Brain pericyte (primary cell): ENCODE measurements at regions not wholly inside any gene's neighbourhood (a gene's known extent, or its start where the extent isn't known, plus 50 kb on each side); places are given as distances from the start of the nearest gene placed in this dataset.
A peak's percentile ranks its signal among the peaks of the same experiment; 100 is the strongest.
"Not testable (repeated sequence)": the region's sequence is repeated elsewhere in the genome, so short reads cannot be mapped to it uniquely, and the experiment has no call there.

Source experiments
- DNase-seq: peaks from one replicate; pipeline ENCODE4 v3.0.0-alpha.2; 2012; ENCODE audit warnings: low read depth, low spot score

DNA sequence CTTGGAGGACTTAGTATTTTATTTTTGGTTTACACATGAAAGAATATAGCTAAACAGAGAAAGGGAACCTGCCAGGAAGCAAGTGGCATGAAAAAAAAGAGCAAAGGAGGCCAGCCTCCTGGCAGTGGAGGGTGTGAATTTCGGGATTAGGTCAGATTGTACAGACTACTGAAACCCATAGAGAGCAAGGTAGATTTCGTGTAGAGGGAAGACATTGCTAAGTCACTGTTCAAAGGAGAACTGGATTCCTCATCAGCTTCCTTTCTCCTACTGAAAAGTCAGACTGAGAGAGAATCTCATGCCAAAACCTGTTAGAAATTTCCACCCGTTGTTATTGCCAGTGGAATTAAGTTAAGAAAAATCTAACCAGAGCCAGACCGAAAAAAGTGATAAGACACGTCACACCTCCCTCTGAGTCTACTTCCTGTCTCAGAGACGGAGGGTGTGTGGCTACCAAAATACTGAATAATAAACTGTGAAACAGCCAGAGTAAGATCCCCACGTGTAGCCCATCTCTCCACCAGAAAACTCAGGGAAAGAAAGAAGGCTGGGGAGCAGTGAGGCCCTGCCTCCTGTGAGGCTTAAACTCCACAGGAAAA is 118.8 kb downstream of the SKIDA1 start:
- no peak for DNase-seq

- DNase-seq, result no peak
Observed at GRCh38 chr10:21405981-21406380, 119.5 kb downstream of the SKIDA1 start.

DNA sequence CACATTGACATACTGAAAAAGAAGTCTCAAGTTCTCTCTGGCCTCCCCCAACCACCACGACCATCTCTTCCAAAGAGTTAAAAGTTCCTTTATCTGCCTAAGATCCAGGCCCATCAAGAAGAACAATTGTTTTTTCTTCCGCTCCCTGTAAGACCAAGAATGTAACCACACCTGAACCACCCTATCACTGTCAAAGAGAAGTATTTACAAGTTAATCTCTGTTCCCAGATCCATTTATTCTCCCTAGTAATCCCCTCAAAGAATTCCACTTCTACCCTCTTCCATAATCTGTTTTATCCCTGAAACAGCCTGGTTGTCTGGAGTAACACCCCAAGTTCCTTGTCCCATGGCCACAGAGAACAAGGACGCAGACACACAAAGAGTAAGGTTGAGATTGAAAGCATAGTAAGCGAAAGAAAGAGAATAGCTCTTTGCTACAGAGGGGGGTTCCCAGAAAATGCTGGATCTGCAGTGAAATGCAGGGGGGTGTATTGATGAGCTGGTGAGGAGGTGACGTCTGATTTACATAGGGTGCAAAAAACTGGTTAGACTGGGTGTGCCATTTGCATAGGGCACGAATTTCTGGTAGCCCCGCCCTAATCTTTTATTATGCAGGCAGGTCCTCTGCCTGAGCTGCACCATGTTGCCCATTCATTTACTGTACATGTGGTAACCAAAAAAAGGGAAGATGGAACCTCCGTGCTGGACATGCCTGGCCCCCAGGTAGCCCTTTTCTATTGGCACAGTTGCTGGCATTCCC is 122.0 kb downstream of the SKIDA1 start:
- DNase-seq, result no peak

DNA sequence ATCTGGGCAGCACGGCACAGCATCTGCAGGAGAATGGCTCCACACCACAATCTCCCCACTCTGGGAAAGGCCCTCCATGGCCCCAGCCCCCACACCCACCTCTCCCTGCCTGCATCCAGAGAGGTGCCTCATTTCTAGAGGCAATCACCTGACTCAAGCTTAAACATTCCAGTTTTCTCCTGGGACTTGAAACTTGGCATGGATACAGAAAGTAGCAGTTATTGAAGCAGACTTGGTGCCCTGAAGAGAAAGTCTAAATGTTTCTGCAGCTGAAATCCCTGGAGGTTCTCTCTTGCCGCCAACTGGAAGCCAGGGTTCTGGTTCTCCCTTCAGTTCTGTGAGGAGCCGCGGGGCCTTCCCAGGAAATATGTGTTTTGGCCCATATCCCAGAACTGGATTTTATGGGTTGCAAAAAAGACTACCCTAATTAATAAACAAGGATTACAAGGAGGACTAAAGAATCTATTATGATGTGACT is 122.8 kb downstream of the SKIDA1 start:
- DNase-seq, result peak; percentile 43

GRCh38 chr10:21401196-21401595 is 124.3 kb downstream of the SKIDA1 start:
- DNase-seq, result no peak

DNA sequence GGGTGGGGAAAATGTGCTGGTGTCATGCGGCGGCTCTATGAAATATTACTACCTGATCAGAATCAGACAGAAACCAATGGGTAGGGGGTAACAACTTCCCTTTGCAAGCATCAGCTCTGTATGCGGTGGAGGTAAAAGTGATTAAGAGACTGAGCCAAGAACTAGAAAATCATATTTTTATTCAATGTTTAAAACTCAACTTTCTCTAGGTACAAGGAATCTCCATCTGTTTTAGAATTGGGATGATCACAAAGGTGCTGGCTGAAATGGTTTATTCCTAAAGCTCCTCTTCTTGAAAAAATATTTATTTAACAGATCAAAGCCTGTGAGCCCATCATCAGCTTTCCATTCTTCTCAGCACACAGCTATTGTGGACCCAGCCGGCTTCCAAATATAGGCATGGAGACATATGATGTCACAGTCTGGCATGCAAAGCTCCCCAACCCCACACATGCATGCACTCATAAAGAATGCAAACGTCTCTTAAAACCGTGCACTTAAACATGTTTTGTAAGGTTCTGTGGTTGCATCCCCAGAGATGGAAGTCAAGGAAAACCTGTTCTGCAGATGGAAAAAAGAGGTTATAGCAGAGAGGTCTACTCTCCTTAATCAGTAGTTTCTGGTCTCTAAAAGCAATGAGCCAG is 126.0 kb downstream of the SKIDA1 start:
- DNase-seq, result no peak

DNA sequence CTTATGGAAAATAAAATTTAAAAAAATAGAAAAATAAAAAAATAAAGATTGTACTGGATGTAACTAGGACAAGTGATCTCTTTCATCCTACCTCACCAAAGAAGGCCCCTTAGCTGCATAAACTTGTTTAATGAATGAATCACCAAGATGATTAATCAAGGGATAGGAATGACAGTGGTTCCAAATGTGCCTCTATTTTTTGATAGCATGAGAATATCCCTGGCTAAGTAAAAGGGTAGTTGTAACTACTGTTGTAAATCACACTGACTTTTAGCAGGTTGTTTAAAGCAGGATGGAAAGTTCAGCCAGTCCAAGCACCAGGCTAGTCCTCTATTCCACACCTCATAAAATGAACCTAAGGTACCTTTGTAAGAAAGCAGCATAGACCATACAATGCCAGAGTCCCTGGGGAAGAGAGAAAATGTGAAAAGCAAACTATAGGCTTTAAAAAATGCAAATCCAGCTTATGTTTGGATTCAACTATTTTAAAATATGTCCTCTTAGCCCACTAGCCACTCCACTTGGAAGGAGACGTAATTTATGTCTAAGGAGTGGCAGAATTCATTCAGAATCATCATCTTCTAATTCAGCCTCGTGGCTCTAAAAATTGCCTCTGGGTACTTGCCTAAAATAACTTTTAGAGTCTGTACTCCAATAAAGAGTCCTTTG is 126.8 kb downstream of the SKIDA1 start:
- DNase-seq, result no peak

GRCh38 chr10:21396889-21397288 is 128.6 kb downstream of the SKIDA1 start:
- DNase-seq, result no peak

GRCh38 chr10:21393931-21394330 is 131.6 kb downstream of the SKIDA1 start:
- DNase-seq, result no peak

- no peak for DNase-seq
Observed at GRCh38 chr10:21388589-21388988, 136.9 kb downstream of the SKIDA1 start.

- DNase-seq, result no peak
Observed at GRCh38 chr10:21387868-21388267, 137.6 kb downstream of the SKIDA1 start.

- no peak for DNase-seq
Observed at GRCh38 chr10:21385996-21386585, 139.4 kb downstream of the SKIDA1 start.

DNA sequence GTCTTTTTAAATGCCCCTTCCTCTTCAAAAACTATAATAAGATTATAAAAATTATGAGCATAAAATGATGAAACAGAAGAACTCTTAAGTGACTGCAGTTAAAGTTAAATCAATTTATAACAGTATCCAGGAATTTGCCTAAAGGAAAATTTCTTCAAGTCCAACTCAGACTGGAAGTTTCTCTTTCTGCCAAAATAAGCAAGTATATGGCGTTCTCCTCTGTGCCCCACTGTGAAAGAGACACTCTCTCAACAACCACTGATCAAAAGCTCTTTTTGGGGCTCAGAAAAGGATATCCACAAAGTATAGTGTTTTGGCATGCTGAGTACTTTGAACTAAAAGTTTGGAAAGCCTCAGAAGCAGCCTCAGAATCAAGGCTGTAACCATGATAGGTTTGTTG is 139.9 kb downstream of the SKIDA1 start:
- DNase-seq, result no peak

DNA sequence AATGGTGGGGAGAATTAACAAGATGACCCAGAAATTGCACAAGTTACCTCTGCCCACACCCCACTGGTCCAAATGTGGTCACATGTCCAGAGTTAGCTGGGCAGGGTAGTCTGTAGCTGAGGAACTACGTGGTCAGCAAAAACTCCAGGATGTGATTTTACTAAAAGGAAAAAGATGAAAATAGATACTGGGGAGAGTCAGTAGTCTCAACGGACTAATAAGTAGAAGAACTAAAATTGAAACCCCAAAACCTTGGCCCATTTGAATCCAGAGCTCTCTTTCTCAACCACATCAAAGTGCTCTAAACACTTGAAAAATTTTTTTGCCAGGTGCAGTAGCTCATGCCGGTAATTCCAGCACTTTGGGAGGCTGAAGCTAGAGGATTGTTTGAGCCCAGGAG is 146.3 kb downstream of the SKIDA1 start:
- no peak for DNase-seq

DNA sequence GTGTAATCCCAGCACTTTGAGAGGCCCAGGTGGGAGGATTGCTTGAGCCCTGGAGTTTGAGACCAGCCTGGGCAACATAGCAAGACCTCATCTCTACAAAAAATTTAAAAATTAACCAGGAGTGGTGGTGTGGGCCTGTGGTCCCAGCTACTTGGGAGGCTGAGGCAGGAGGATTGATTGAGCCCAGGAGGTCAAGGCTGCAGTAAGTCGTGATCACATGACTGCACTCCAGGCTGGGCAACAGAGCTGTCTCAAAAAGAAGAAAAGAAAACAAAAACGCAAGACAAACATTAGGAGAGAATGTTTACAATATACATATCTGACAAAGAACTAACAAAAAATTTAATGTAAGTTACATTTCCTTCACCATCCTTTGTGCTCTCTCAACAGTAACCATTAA is 150.2 kb downstream of the SKIDA1 start:
- DNase-seq, result not testable (repeated sequence)

DNA sequence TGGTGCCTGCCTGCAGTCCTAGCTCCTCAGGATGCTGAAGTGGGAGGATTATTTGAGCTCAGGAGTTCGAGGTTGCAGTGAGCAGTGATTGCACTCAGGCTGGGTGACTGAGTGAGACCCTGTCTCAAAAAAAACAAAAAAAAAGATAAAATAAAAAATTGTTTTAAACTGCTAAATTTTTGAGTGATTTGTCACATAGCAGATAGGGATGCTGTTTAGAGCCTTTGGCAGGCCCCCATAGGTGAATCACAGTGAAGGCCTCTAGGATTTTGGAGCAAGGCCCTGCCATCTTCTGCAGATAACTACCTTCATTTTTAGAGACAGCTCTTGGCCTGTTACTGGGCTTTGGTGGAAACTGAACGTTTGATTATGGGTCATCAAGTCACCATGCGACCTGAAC is 151.6 kb downstream of the SKIDA1 start:
- DNase-seq, result not testable (repeated sequence)

- peak; percentile 50 for DNase-seq
Observed at GRCh38 chr10:21372651-21373410, 152.7 kb downstream of the SKIDA1 start.

GRCh38 chr10:21369697-21370096 is 155.8 kb downstream of the SKIDA1 start:
- DNase-seq, result no peak

GRCh38 chr10:21368728-21369425 is 156.6 kb downstream of the SKIDA1 start:
- DNase-seq, result no peak

GRCh38 chr10:21368022-21368582 is 157.4 kb downstream of the SKIDA1 start:
- no peak for DNase-seq
